Activated CD4-positive, alpha-beta T cell treated with anti-CD3 and anti-CD28 coated beads, Interleukin-2, amount 10 ng/mL, durations not matched to agents 7 days and 5 days (primary cell): ENCODE measurements at regions not wholly inside any gene's neighbourhood (a gene's known extent, or its start where the extent isn't known, plus 50 kb on each side); places are given as distances from the start of the nearest gene placed in this dataset.

Experiments
- CTCF ChIA-PET: fragments of 350-600 bp; sonication (Branson Sonifier 250); formaldehyde crosslinking; loops from one replicate; lab custom pipeline; 2021; ENCODE audit warnings: antibody characterized with exemption; lab: Charles Lee
- POLR2A ChIA-PET: fragments of 350-600 bp; sonication (Branson Sonifier 250); formaldehyde crosslinking; loops from one replicate; lab custom pipeline; 2021; ENCODE audit warnings: antibody characterized with exemption; lab: Charles Lee
- DNase-seq: peaks from one replicate; pipeline ENCODE4 v3.0.0-alpha.2; 2020
- H3K27ac Mint-ChIP-seq: one replicate; pipeline ENCODE4 v1.8.0; 2021; ENCODE audit warnings: mild to moderate bottlenecking, moderate library complexity, mixed read lengths
- H3K27me3 Mint-ChIP-seq: one replicate; pipeline ENCODE4 v1.8.0; 2021; ENCODE audit warnings: mixed read lengths
- H3K36me3 Mint-ChIP-seq: one replicate; pipeline ENCODE4 v1.8.0; 2021; ENCODE audit warnings: low read depth, mixed read lengths
- H3K4me1 Mint-ChIP-seq: one replicate; pipeline ENCODE4 v1.8.0; 2021; ENCODE audit warnings: mixed read lengths
- H3K4me3 Mint-ChIP-seq: one replicate; pipeline ENCODE4 v1.8.0; 2021; ENCODE audit warnings: mild to moderate bottlenecking, moderate library complexity, mixed read lengths
- H3K9me3 Mint-ChIP-seq: one replicate; pipeline ENCODE4 v1.8.0; 2021; ENCODE audit warnings: mixed read lengths

DNA sequence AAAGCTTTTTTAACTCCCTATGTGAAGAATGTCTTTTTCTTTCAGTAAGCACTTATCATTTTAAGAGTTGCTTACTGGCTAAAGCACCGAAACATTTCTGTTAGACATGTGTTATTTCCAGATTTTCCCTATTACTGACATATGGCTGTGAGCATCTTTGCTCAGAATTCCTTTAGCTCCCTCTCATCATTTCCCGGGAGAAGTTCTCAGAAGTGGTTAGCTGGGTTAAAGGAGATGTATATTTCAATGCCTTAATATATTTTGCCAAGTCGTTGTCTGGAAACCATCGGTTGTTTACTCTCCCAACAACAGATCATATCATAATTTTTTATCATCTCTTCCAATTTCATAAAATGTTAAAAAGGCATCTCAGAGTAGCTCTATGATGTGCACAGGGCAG lies 396.5 kb downstream of the OCA2 start:
- H3K36me3 Mint-ChIP-seq, result no peaks in the 10 kb centered on the region
- no peak overlapping the region for H3K27ac Mint-ChIP-seq
- CTCF ChIA-PET, result no interaction called here

DNA sequence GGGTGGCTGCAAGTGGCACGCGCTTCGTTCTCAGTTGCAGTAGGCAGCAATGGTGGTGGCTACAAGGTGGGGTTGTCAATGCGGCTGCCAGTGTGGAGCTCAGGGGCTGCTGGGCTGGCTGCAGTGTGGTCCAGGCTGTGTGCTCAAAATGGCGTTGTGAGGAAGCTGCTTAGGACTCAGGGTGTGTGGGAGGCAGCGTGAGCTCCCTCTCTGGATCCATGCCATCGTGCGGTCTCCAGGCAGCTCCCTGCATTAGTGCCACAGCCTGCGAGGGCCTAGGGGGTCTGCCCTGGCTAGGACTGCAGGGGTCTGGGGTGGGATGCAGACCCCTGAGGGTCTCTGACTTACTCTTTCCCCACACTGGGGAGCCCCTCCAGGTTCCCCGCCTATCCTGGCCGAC lies 397.2 kb downstream of the OCA2 start:
- peaks cover 11% of the 10 kb centered on the region for H3K9me3 Mint-ChIP-seq
- H3K27me3 Mint-ChIP-seq, result no peaks in the 10 kb centered on the region
- POLR2A ChIA-PET, result no interaction called here
- no peaks in the 10 kb centered on the region for H3K36me3 Mint-ChIP-seq
- H3K4me3 Mint-ChIP-seq, result no peak overlapping the region
- CTCF ChIA-PET, result no interaction called here
- H3K4me1 Mint-ChIP-seq, result no peaks in the 10 kb centered on the region
- DNase-seq, result no peak
- no peak overlapping the region for H3K27ac Mint-ChIP-seq

More for the DNA sequence above, 396.5 kb downstream of the OCA2 start:
- no peak overlapping the region for H3K4me3 Mint-ChIP-seq
- H3K4me1 Mint-ChIP-seq, result no peaks in the 10 kb centered on the region
- no peak for DNase-seq
- POLR2A ChIA-PET, result no interaction called here
- no peaks in the 10 kb centered on the region for H3K27me3 Mint-ChIP-seq
- H3K9me3 Mint-ChIP-seq, result peaks cover 11% of the 10 kb centered on the region

DNA sequence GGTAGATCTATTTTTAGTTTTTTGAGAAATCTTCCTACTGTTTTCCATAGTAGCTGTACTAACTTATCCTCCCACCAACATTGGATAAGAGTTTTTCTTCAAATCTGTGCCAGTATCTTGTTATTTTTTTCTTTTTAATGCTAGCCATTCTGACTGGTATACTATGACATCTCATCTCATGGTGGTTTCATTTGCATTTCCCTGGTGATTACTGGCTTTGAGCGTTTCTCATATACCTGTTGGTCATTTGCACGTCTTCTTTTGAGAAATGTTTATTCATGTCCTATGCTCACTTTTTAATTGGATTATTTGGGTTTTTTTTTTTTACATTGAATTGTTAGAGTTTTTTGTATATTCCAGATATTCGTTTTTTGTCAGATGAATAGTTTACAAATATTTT lies 398.1 kb downstream of the OCA2 start:
- POLR2A ChIA-PET, result no interaction called here
- DNase-seq, result no peak
- H3K27me3 Mint-ChIP-seq, result no peaks in the 10 kb centered on the region

DNA sequence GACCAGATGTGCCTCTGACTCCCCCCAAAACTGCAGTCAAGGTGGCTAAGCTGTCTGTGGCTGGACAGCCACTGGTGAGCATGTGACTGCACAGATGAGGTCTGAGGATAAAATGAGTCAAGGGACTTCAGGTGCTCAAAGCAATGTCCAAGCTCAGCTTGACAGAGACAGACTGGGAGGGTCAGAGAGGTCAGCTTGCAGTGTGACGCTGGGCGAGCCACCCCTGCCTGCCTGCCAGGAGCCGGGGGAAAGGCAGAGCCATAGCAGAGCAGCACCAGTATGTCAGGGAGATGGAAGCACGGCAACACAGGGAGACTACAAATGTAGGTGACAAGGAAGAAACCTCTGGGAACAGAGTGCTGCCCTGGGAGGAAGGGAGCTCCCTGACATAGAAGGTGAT lies 399.4 kb downstream of the OCA2 start:
- Mint-ChIP-seq H3K9me3 (peaks cover 9% of the 10 kb centered on the region), H3K36me3 (no peaks in the 10 kb centered on the region), H3K27me3 (no peaks in the 10 kb centered on the region), H3K4me1 (no peaks in the 10 kb centered on the region), H3K4me3 (no peak overlapping the region), H3K27ac (no peak overlapping the region)
- ChIA-PET POLR2A (no interaction called here), CTCF (no interaction called here)
- DNase-seq, result no peak

More for the DNA sequence above, 398.1 kb downstream of the OCA2 start:
- Mint-ChIP-seq H3K27ac (no peak overlapping the region), H3K4me3 (no peak overlapping the region), H3K4me1 (no peaks in the 10 kb centered on the region), H3K36me3 (no peaks in the 10 kb centered on the region), H3K9me3 (peaks cover 11% of the 10 kb centered on the region)
- CTCF ChIA-PET, result no interaction called here

DNA sequence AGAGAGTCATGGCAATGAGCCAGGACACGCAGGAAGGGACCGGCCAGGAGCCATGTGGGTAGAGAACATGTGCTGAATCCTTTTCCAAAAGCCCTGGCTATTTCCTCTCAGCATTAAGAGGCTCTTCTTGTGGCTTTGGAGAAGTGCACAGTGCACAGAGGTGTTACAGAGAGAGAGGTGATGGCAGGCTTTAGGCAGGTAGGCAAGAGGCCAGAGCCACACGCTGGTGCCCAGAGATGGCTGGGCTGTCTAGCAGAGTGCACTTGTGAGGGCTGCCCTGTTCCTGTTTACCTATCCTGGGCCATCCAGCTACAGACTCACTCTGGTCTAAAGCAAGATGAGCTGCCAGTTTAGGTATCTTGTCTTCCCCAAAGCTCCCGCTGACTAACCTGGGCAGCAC lies 402.6 kb downstream of the OCA2 start:
- peaks cover 11% of the 10 kb centered on the region for H3K9me3 Mint-ChIP-seq
- no peaks in the 10 kb centered on the region for H3K27me3 Mint-ChIP-seq
- H3K36me3 Mint-ChIP-seq, result no peaks in the 10 kb centered on the region
- POLR2A ChIA-PET, result no interaction called here
- no peaks in the 10 kb centered on the region for H3K4me1 Mint-ChIP-seq
- CTCF ChIA-PET, result no interaction called here
- no peak overlapping the region for H3K27ac Mint-ChIP-seq
- no peak for DNase-seq
- H3K4me3 Mint-ChIP-seq, result no peak overlapping the region

DNA sequence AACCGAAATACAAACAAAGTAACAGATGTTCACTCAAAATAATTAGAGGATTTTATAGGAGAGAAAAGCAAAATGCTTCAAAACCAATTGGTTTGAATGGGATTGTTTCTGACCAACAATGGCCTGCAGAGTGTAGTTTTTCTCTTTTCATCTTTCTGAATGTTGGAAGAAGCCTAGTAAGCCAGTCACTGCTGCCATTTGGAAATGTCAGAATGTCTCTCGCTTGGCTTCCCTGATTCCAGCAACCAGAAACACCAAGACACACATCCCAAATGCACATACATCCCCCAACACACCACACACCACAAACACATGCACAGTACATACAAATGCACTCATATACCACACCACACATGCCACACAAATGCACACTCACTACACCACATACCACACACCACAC lies 403.4 kb downstream of the OCA2 start:
- ChIA-PET CTCF (no interaction called here), POLR2A (no interaction called here)
- H3K4me1 Mint-ChIP-seq, result no peaks in the 10 kb centered on the region
- H3K36me3 Mint-ChIP-seq, result no peaks in the 10 kb centered on the region
- DNase-seq, result no peak
- H3K27ac Mint-ChIP-seq, result no peak overlapping the region
- H3K9me3 Mint-ChIP-seq, result peaks cover 9% of the 10 kb centered on the region
- no peak overlapping the region for H3K4me3 Mint-ChIP-seq
- no peaks in the 10 kb centered on the region for H3K27me3 Mint-ChIP-seq

DNA sequence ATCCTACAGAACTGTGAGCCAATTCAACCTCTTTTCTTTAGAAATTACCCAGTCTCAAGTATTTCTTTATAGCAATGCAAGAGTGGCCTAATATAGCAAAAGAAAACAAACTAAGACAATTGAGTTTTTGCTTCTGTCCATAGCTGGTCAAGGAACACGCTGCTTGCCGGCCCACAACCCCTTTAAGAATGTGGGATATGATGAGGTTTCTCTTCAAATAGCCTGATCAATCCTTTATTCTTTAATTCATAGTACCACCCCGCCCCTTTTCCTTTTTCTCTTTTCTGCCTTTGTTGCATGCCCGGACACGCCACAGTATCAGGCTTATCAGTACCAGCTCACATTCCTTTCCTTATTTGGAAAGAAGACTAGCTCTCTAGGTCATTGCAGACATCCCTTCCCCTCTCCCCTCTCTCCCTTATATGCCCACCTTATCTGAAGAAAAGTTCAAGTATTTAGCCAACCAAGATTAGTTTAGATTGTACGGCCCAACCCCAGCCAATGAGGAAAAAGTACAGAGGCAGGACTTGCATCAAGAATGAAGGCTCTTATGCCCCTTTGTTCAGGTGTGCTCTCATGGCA lies 404.5 kb downstream of the OCA2 start:
- Mint-ChIP-seq H3K4me1 (no peaks in the 10 kb centered on the region), H3K4me3 (no peak overlapping the region), H3K36me3 (no peaks in the 10 kb centered on the region), H3K9me3 (peaks cover 6% of the 10 kb centered on the region), H3K27me3 (no peaks in the 10 kb centered on the region), H3K27ac (peak overlapping the region; percentile 47)
- POLR2A ChIA-PET, result no interaction called here
- CTCF ChIA-PET, result no interaction called here
- no peak for DNase-seq

DNA sequence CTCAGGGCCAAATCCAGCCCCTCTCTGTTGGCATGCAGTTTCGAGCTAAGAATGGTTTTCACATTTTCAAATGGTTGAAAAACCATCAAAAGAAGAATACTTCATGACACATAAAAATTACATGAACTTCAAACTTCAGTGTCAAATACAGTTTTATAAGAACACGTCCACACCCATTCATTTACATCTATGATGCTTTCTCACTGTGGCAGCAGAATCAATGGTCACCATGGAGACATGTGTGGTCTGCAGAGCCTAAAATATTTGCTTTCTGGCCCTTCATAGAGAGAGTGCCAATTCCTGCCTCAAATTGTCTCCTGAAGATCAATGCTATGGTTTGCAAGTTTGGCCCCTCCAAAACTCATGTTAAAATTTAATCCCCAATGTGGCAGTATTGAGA lies 405.8 kb downstream of the OCA2 start:
- no peaks in the 10 kb centered on the region for H3K36me3 Mint-ChIP-seq
- CTCF ChIA-PET, result no interaction called here
- no peak overlapping the region for H3K4me3 Mint-ChIP-seq
- H3K9me3 Mint-ChIP-seq, result peaks cover 13% of the 10 kb centered on the region
- H3K4me1 Mint-ChIP-seq, result no peaks in the 10 kb centered on the region
- H3K27ac Mint-ChIP-seq, result no peak overlapping the region
- POLR2A ChIA-PET, result no interaction called here
- no peaks in the 10 kb centered on the region for H3K27me3 Mint-ChIP-seq
- no peak for DNase-seq

DNA sequence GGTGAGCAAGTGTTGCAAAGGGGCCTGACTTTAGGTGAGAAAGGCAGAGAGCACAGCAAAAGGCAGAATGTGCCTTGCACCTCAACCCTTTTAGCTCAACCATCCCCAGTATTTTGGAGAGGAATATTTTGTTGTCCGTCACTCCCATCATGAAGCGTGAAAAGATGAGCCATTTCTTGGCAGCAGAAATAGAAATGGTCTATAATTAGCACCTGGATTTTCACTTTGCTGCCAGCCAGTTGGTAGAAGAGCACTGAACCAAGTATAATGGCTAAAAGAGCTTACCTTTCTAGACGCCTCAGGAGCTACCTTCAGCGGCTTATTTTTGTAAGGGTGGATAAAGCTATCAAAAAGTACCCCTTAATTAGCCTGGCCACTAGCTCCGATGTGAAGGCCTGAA lies 406.7 kb downstream of the OCA2 start:
- Mint-ChIP-seq H3K4me1 (no peaks in the 10 kb centered on the region), H3K36me3 (no peaks in the 10 kb centered on the region), H3K9me3 (peaks cover 13% of the 10 kb centered on the region), H3K27ac (no peak overlapping the region), H3K4me3 (no peak overlapping the region), H3K27me3 (no peaks in the 10 kb centered on the region)
- DNase-seq, result no peak
- CTCF ChIA-PET, result interaction anchor here (1.1 kb wide), 1 partner anchor 11 kb away, joined by 4 read pairs; no protein-coding TSS in a partner anchor
- POLR2A ChIA-PET, result no interaction called here

DNA sequence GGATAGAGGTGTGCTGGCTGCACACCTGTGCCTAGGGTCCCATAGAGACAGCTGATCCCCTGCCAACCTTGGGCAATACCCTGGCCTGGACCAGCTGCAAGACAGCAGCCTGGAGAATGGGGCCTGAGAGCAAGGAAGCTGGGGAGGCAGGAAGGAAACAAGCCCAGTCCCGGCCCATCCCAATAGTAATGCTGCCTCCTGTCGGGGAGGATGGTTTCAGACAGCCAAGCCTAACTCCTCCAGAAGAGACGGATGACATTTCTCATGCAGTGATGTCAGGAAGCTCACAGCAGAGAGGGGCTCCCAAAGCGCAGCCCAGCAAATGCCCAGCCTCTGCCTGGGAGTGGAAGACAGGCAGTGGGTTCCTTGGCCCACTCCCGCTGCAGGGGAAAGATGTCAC lies 408.8 kb downstream of the OCA2 start:
- ChIA-PET POLR2A (no interaction called here), CTCF (no interaction called here)

DNA sequence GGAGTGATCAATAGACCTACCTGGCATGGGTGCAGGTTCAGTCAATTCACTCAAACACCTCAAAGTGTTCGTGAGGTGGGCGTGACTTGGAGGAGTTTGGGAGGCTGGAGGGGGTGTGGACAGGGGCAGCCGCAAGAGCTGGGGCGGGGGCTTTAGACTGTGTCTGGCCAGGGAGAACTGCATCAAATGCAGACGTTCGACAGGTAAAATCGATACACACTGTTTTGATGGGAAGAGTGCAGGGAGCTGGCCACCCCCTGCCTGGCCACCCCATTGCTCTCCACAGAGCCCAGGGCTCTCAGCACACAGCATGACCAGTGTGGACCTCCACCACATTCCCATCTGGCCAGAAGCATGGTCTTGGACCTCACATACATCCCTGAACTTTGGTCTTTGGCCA lies 412.1 kb downstream of the OCA2 start:
- H3K27me3 Mint-ChIP-seq, result no peaks in the 10 kb centered on the region
- H3K27ac Mint-ChIP-seq, result no peak overlapping the region

More for the DNA sequence above, 408.8 kb downstream of the OCA2 start:
- Mint-ChIP-seq H3K4me3 (no peak overlapping the region), H3K27ac (no peak overlapping the region), H3K9me3 (peaks cover 13% of the 10 kb centered on the region), H3K36me3 (no peaks in the 10 kb centered on the region), H3K27me3 (no peaks in the 10 kb centered on the region), H3K4me1 (no peaks in the 10 kb centered on the region)
- DNase-seq, result no peak

DNA sequence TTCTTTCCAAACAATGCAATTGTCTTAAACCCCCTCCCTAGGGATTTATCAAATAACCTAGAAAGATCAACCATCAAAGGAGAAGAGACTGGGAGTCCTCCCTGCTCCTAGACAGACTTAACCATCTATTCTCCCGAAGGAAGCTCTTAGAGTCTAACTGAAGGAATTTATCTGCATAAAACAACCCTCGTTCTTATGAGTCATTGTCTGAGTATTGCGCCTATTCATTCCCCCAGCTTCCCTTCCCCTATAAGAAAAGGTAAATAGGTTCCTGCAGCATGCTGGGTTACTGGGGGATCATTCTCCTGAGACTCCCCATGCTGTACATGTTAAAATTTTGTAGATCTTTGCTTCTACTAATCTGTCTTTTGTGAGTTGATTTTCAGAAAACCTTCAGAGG lies 412.7 kb downstream of the OCA2 start:
- Mint-ChIP-seq H3K27ac (no peak overlapping the region), H3K27me3 (no peaks in the 10 kb centered on the region), H3K4me1 (no peaks in the 10 kb centered on the region), H3K4me3 (no peak overlapping the region), H3K9me3 (peaks cover 6% of the 10 kb centered on the region), H3K36me3 (no peaks in the 10 kb centered on the region)
- ChIA-PET POLR2A (no interaction called here), CTCF (interaction anchor here (0.8 kb wide), 1 partner anchor 13 kb away, joined by 3 read pairs; no protein-coding TSS in a partner anchor)
- no peak for DNase-seq

More for the DNA sequence above, 412.1 kb downstream of the OCA2 start:
- H3K36me3 Mint-ChIP-seq, result no peaks in the 10 kb centered on the region
- H3K4me1 Mint-ChIP-seq, result no peaks in the 10 kb centered on the region
- H3K9me3 Mint-ChIP-seq, result peaks cover 6% of the 10 kb centered on the region
- DNase-seq, result no peak
- ChIA-PET POLR2A (no interaction called here), CTCF (no interaction called here)
- H3K4me3 Mint-ChIP-seq, result no peak overlapping the region

DNA sequence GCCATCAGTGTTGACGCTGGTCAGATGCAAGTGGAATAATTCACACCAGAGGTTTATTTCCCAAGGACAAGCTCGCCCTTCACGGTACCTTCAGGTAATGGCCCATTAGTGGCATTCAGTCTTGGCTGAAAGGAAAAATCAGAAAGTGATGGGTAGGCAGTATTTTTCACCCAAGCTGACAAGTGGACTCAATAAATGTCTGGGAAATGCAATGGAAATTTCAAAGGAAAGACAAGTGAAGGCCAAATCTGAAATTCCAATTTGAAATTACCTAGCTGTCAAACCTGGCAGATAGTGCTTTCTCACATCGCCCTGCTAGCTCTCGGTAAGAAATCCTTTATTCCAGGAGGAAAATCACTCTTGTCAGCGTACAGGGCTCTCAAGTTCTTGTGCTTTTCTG lies 413.5 kb downstream of the OCA2 start:
- no peak overlapping the region for H3K27ac Mint-ChIP-seq
- H3K9me3 Mint-ChIP-seq, result peaks cover 6% of the 10 kb centered on the region
- DNase-seq, result no peak
- CTCF ChIA-PET, result interaction anchor here (0.8 kb wide), 1 partner anchor 12 kb away, joined by 3 read pairs; no protein-coding TSS in a partner anchor
- no peak overlapping the region for H3K4me3 Mint-ChIP-seq
- H3K36me3 Mint-ChIP-seq, result no peaks in the 10 kb centered on the region
- POLR2A ChIA-PET, result no interaction called here
- H3K4me1 Mint-ChIP-seq, result no peaks in the 10 kb centered on the region
- H3K27me3 Mint-ChIP-seq, result no peaks in the 10 kb centered on the region

DNA sequence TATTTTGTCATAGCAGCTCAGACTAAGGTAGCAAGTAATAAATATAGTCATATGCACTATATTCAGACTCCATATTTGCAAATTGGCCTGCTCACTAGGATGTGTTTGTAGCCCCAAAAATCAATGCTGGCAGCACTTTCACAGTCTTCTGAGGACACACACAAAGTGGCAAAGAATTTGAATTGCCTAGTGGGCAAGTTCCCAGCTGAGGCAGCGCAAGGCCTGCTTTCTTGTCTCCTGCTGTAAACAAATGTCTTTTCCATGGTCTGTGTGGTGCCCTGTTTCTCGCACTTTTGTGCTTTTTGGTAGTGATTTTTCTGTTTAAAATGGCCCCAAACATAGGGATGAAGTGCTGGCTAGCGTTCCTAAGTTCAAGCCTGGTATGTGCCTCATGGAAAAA lies 416.0 kb downstream of the OCA2 start:
- Mint-ChIP-seq H3K27ac (no peak overlapping the region), H3K4me1 (no peaks in the 10 kb centered on the region), H3K9me3 (no peaks in the 10 kb centered on the region), H3K36me3 (no peaks in the 10 kb centered on the region), H3K27me3 (no peaks in the 10 kb centered on the region), H3K4me3 (no peak overlapping the region)
- DNase-seq, result no peak
- POLR2A ChIA-PET, result no interaction called here
- CTCF ChIA-PET, result no interaction called here
